GM23338 (cell line): ENCODE measurements at regions not wholly inside any gene's neighbourhood (a gene's known extent, or its start where the extent isn't known, plus 50 kb on each side); places are given as distances from the start of the nearest gene placed in this dataset.

Source experiments
- ATAC-seq: fragments of 200-7000 bp; cut with Tn5 transposase; 3 replicates; pipeline ENCODE4 v1.9.1; 2020
- DNase-seq: peaks from one replicate; pipeline ENCODE4 v3.0.0-alpha.2; 2015; ENCODE audit warnings: low spot score
- H2AFZ ChIP-seq: fragments of 200-600 bp; sonication (generic); 2 replicates; pipeline ENCODE4 v1.8.0; 2016; ENCODE audit warnings: antibody characterized with exemption, mild to moderate bottlenecking, moderate library complexity
- H3F3A ChIP-seq: fragments of 200-600 bp; sonication (generic); replicated peaks from 2 replicates; pipeline ENCODE4 v1.8.0; 2017; ENCODE audit warnings: antibody characterized with exemption, mixed run types, low read depth
- H3K27ac ChIP-seq: fragments of 200-600 bp; sonication (generic); 2 replicates; pipeline ENCODE4 v1.6.1; 2016; ENCODE audit warnings: low read depth
- H3K27me3 ChIP-seq: fragments of 200-600 bp; sonication (generic); 2 replicates; pipeline ENCODE4 v1.8.0; 2016; ENCODE audit warnings: mild to moderate bottlenecking, mixed run types, moderate library complexity; ENCODE audit not compliant: insufficient read depth
- H3K36me3 ChIP-seq: fragments of 200-600 bp; sonication (generic); 2 replicates; pipeline ENCODE4 v1.8.0; 2016; ENCODE audit warnings: mild to moderate bottlenecking; ENCODE audit not compliant: insufficient read depth
- H3K4me1 ChIP-seq: fragments of 200-600 bp; sonication (generic); 2 replicates; pipeline ENCODE4 v1.8.0; 2016; ENCODE audit warnings: mild to moderate bottlenecking, moderate library complexity; ENCODE audit not compliant: insufficient read depth
- H3K4me2 ChIP-seq: fragments of 200-600 bp; sonication (generic); 2 replicates; pipeline ENCODE4 v1.7.1; 2017; ENCODE audit warnings: mixed run types
- H3K4me3 ChIP-seq: fragments of 200-600 bp; sonication (generic); 2 replicates; pipeline ENCODE4 v1.6.1; 2016; ENCODE audit warnings: mixed run types
- H3K79me2 ChIP-seq: fragments of 200-600 bp; sonication (generic); replicated peaks from 2 replicates; pipeline ENCODE4 v1.8.0; 2017; ENCODE audit warnings: mild to moderate bottlenecking; ENCODE audit not compliant: insufficient read depth
- H3K9me2 ChIP-seq: fragments of 200-600 bp; sonication (generic); 2 replicates; pipeline ENCODE4 v1.8.0; 2017; ENCODE audit not compliant: insufficient read depth
- H4K20me1 ChIP-seq: fragments of 200-600 bp; sonication (generic); replicated peaks from 2 replicates; pipeline ENCODE4 v1.8.0; 2017; ENCODE audit warnings: mild to moderate bottlenecking; ENCODE audit not compliant: insufficient read depth
- H3K27ac Mint-ChIP-seq: 2 replicates; pipeline ENCODE4 v1.8.0; 2020; ENCODE audit warnings: inconsistent platforms, mild to moderate bottlenecking, moderate library complexity, mixed read lengths
- H3K27me3 Mint-ChIP-seq: 3 replicates; pipeline ENCODE4 v1.8.0; 2022; ENCODE audit warnings: low read depth, mild to moderate bottlenecking, moderate library complexity, mixed read lengths, inconsistent platforms; ENCODE audit not compliant: insufficient read depth, poor library complexity
- H3K36me3 Mint-ChIP-seq: 3 replicates; pipeline ENCODE4 v1.8.0; 2021; ENCODE audit warnings: low read depth, mild to moderate bottlenecking, inconsistent platforms, moderate library complexity, mixed read lengths
- H3K4me1 Mint-ChIP-seq: 3 replicates; pipeline ENCODE4 v1.8.0; 2020; ENCODE audit warnings: mild to moderate bottlenecking, inconsistent platforms, mixed read lengths
- H3K4me3 Mint-ChIP-seq: 3 replicates; pipeline ENCODE4 v1.8.0; 2021; ENCODE audit warnings: moderate library complexity, mild to moderate bottlenecking, inconsistent platforms, mixed read lengths
- H3K9me3 Mint-ChIP-seq: 3 replicates; pipeline ENCODE4 v1.8.0; 2020; ENCODE audit warnings: moderate library complexity, mild to moderate bottlenecking, inconsistent platforms, mixed read lengths
- CREB1 ChIP-seq: fragments of 250-450 bp; sonication (Bioruptor Pico); IDR thresholded peaks from 2 replicates; pipeline ENCODE4 v1.5.0; 2020; ENCODE audit warnings: low read depth, mild to moderate bottlenecking, moderate library complexity
- EZH2 ChIP-seq: fragments of 200-600 bp; sonication (generic); IDR thresholded peaks from one replicate; pipeline ENCODE4 v1.8.0; 2017; ENCODE audit warnings: antibody characterized with exemption, mild to moderate bottlenecking, low read depth; ENCODE audit not compliant: unreplicated experiment
- EZH2phosphoT487 ChIP-seq: fragments of 200-600 bp; sonication (generic); IDR thresholded peaks from one replicate; pipeline ENCODE4 v1.8.1; 2018; ENCODE audit warnings: antibody characterized with exemption; ENCODE audit not compliant: unreplicated experiment
- JUNB ChIP-seq: IDR thresholded peaks from one replicate; pipeline ENCODE4 v1.6.1; 2016; ENCODE audit warnings: antibody characterized with exemption; ENCODE audit not compliant: unreplicated experiment
- NANOG ChIP-seq: IDR thresholded peaks from 2 replicates; pipeline ENCODE4 v1.6.1; 2016; ENCODE audit warnings: antibody characterized with exemption, borderline replicate concordance
- POLR2AphosphoS5 ChIP-seq: IDR thresholded peaks from 2 replicates; pipeline ENCODE4 v1.6.1; 2016; ENCODE audit warnings: antibody characterized with exemption, low read depth
- STAT1 ChIP-seq: IDR thresholded peaks from one replicate; pipeline ENCODE4 v1.6.1; 2016; ENCODE audit warnings: antibody characterized with exemption; ENCODE audit not compliant: unreplicated experiment
- ZNF114 ChIP-seq: fragments of 250-450 bp; sonication (Bioruptor Pico); IDR thresholded peaks from 2 replicates; pipeline ENCODE4 v1.5.0; 2020; ENCODE audit warnings: mild to moderate bottlenecking, moderate library complexity
- ZNF331 ChIP-seq: fragments of 250-450 bp; sonication (Bioruptor Pico); IDR thresholded peaks from 2 replicates; pipeline ENCODE4 v1.5.0; 2020; ENCODE audit warnings: low read depth, mild to moderate bottlenecking, moderate library complexity
- TF ChIP-seq, protein P1 (sequence below): IDR thresholded peaks from one replicate; pipeline ENCODE4 v1.6.1; 2018; ENCODE audit warnings: antibody characterized with exemption; ENCODE audit not compliant: unreplicated experiment
- TF ChIP-seq, protein P2 (sequence below): IDR thresholded peaks from 2 replicates; pipeline ENCODE4 v1.6.1; 2016; ENCODE audit warnings: antibody characterized with exemption
- TF ChIP-seq, protein P3 (sequence below): fragments of 250-450 bp; sonication (Bioruptor Pico); IDR thresholded peaks from 2 replicates; pipeline ENCODE4 v1.5.0; 2020; ENCODE audit warnings: mild to moderate bottlenecking, moderate library complexity
- TF ChIP-seq, protein P4 (sequence below), 2 experiments: fragments of 200-600 bp in 1 of 2; sonication (generic) in 1 of 2; conservative IDR thresholded peaks; 2 replicates each; pipeline versions ENCODE4 v1.5.1 to v1.6.1; 2016 to 2017; ENCODE audit warnings: antibody characterized with exemption in 2 of 2, low read depth in 2 of 2, mild to moderate bottlenecking in 2 of 2, moderate library complexity in 1 of 2

DNA sequence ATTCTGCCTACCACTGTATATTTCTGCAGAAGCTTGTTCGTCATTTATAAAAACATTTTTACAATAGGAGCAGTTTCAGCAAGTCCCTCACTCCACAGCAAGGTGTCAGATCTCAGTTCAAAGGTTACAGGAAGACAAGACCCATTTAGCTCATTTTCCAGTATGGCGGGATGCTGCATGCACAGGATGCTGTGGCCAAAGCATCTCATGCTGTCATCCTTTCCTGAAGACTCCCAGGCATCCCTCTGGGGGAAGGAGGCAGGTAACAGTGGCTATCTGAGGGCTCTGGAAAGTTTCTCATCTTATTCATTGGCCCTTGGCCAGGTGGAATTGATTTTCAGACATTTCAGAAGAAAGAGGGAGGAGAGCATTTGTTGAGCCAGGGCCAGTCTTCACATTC is 539.3 kb upstream of the CDH5 start:
- H3K4me3 ChIP-seq, result no peak overlapping the region
- H3K9me3 Mint-ChIP-seq, result no peaks in the 10 kb centered on the region
- TF ChIP-seq NANOG (no peak), EZH2 (no peak), STAT1 (no peak), POLR2AphosphoS5 (no peak), ZNF331 (no peak), JUNB (no peak), CREB1 (CRISPR knock-in tag) (no peak), EZH2phosphoT487 (no peak), ZNF114 (CRISPR knock-in tag) (no peak)
- TF ChIP-seq, protein P1, sequence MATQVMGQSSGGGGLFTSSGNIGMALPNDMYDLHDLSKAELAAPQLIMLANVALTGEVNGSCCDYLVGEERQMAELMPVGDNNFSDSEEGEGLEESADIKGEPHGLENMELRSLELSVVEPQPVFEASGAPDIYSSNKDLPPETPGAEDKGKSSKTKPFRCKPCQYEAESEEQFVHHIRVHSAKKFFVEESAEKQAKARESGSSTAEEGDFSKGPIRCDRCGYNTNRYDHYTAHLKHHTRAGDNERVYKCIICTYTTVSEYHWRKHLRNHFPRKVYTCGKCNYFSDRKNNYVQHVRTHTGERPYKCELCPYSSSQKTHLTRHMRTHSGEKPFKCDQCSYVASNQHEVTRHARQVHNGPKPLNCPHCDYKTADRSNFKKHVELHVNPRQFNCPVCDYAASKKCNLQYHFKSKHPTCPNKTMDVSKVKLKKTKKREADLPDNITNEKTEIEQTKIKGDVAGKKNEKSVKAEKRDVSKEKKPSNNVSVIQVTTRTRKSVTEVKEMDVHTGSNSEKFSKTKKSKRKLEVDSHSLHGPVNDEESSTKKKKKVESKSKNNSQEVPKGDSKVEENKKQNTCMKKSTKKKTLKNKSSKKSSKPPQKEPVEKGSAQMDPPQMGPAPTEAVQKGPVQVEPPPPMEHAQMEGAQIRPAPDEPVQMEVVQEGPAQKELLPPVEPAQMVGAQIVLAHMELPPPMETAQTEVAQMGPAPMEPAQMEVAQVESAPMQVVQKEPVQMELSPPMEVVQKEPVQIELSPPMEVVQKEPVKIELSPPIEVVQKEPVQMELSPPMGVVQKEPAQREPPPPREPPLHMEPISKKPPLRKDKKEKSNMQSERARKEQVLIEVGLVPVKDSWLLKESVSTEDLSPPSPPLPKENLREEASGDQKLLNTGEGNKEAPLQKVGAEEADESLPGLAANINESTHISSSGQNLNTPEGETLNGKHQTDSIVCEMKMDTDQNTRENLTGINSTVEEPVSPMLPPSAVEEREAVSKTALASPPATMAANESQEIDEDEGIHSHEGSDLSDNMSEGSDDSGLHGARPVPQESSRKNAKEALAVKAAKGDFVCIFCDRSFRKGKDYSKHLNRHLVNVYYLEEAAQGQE, result no peak
- TF ChIP-seq, protein P2, sequence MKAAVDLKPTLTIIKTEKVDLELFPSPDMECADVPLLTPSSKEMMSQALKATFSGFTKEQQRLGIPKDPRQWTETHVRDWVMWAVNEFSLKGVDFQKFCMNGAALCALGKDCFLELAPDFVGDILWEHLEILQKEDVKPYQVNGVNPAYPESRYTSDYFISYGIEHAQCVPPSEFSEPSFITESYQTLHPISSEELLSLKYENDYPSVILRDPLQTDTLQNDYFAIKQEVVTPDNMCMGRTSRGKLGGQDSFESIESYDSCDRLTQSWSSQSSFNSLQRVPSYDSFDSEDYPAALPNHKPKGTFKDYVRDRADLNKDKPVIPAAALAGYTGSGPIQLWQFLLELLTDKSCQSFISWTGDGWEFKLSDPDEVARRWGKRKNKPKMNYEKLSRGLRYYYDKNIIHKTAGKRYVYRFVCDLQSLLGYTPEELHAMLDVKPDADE, result no peak
- TF ChIP-seq, protein P3, sequence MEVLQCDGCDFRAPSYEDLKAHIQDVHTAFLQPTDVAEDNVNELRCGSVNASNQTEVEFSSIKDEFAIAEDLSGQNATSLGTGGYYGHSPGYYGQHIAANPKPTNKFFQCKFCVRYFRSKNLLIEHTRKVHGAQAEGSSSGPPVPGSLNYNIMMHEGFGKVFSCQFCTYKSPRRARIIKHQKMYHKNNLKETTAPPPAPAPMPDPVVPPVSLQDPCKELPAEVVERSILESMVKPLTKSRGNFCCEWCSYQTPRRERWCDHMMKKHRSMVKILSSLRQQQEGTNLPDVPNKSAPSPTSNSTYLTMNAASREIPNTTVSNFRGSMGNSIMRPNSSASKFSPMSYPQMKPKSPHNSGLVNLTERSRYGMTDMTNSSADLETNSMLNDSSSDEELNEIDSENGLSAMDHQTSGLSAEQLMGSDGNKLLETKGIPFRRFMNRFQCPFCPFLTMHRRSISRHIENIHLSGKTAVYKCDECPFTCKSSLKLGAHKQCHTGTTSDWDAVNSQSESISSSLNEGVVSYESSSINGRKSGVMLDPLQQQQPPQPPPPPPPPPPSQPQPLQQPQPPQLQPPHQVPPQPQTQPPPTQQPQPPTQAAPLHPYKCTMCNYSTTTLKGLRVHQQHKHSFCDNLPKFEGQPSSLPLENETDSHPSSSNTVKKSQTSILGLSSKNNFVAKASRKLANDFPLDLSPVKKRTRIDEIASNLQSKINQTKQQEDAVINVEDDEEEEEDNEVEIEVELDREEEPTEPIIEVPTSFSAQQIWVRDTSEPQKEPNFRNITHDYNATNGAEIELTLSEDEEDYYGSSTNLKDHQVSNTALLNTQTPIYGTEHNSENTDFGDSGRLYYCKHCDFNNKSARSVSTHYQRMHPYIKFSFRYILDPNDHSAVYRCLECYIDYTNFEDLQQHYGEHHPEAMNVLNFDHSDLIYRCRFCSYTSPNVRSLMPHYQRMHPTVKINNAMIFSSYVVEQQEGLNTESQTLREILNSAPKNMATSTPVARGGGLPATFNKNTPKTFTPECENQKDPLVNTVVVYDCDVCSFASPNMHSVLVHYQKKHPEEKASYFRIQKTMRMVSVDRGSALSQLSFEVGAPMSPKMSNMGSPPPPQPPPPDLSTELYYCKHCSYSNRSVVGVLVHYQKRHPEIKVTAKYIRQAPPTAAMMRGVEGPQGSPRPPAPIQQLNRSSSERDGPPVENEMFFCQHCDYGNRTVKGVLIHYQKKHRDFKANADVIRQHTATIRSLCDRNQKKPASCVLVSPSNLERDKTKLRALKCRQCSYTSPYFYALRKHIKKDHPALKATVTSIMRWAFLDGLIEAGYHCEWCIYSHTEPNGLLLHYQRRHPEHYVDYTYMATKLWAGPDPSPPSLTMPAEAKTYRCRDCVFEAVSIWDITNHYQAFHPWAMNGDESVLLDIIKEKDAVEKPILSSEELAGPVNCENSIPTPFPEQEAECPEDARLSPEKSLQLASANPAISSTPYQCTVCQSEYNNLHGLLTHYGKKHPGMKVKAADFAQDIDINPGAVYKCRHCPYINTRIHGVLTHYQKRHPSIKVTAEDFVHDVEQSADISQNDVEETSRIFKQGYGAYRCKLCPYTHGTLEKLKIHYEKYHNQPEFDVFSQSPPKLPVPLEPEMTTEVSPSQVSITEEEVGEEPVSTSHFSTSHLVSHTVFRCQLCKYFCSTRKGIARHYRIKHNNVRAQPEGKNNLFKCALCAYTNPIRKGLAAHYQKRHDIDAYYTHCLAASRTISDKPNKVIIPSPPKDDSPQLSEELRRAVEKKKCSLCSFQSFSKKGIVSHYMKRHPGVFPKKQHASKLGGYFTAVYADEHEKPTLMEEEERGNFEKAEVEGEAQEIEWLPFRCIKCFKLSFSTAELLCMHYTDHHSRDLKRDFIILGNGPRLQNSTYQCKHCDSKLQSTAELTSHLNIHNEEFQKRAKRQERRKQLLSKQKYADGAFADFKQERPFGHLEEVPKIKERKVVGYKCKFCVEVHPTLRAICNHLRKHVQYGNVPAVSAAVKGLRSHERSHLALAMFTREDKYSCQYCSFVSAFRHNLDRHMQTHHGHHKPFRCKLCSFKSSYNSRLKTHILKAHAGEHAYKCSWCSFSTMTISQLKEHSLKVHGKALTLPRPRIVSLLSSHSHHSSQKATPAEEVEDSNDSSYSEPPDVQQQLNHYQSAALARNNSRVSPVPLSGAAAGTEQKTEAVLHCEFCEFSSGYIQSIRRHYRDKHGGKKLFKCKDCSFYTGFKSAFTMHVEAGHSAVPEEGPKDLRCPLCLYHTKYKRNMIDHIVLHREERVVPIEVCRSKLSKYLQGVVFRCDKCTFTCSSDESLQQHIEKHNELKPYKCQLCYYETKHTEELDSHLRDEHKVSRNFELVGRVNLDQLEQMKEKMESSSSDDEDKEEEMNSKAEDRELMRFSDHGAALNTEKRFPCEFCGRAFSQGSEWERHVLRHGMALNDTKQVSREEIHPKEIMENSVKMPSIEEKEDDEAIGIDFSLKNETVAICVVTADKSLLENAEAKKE (CRISPR knock-in tag), result no peak
- TF ChIP-seq, protein P4, sequence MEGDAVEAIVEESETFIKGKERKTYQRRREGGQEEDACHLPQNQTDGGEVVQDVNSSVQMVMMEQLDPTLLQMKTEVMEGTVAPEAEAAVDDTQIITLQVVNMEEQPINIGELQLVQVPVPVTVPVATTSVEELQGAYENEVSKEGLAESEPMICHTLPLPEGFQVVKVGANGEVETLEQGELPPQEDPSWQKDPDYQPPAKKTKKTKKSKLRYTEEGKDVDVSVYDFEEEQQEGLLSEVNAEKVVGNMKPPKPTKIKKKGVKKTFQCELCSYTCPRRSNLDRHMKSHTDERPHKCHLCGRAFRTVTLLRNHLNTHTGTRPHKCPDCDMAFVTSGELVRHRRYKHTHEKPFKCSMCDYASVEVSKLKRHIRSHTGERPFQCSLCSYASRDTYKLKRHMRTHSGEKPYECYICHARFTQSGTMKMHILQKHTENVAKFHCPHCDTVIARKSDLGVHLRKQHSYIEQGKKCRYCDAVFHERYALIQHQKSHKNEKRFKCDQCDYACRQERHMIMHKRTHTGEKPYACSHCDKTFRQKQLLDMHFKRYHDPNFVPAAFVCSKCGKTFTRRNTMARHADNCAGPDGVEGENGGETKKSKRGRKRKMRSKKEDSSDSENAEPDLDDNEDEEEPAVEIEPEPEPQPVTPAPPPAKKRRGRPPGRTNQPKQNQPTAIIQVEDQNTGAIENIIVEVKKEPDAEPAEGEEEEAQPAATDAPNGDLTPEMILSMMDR (conservative IDR thresholded peaks at IDR 0.05; ENCODE audit: low read depth in 2 of 2), result no peak
- H3K4me1 Mint-ChIP-seq, result peaks cover 8% of the 10 kb centered on the region
- H3K9me2 ChIP-seq, result peaks cover 23% of the 10 kb centered on the region
- H3K36me3 Mint-ChIP-seq, result no peaks in the 10 kb centered on the region
- H3K27me3 ChIP-seq, result no peaks in the 10 kb centered on the region
- no peak overlapping the region for H3K4me3 Mint-ChIP-seq
- H3K79me2 ChIP-seq, result no peaks in the 10 kb centered on the region
- no peak overlapping the region for H3K27ac Mint-ChIP-seq
- ATAC-seq (no peak), DNase-seq (no peak)
- no peak overlapping the region for H2AFZ ChIP-seq
- H3K27me3 Mint-ChIP-seq, result no peaks in the 10 kb centered on the region
- H4K20me1 ChIP-seq, result no peaks in the 10 kb centered on the region
- no peak overlapping the region for H3K4me2 ChIP-seq
- no peaks in the 10 kb centered on the region for H3K36me3 ChIP-seq
- H3K4me1 ChIP-seq, result no peaks in the 10 kb centered on the region
- no peak overlapping the region for H3K27ac ChIP-seq
- no peaks in the 10 kb centered on the region for H3F3A ChIP-seq
